Upper lobe of left lung (tissue), 6 donors: ENCODE measurements at regions not wholly inside any gene's neighbourhood (a gene's known extent, or its start where the extent isn't known, plus 50 kb on each side); places are given as distances from the start of the nearest gene placed in this dataset.

Experiments
- ATAC-seq, 2 donors: fragments of 200-7000 bp; cut with Tn5 transposase; one replicate each; pipeline ENCODE4 v1.9.1; 2022; ENCODE audit warnings: mild to moderate bottlenecking in 2 of 2, moderate library complexity in 2 of 2; ENCODE audit not compliant: low FRiP score in 2 of 2
- DNase-seq, 2 donors: peaks; one replicate each; pipeline ENCODE4 v3.0.0-alpha.2; 2019 to 2020
- H3K27ac ChIP-seq, 4 donors: fragments of 200-600 bp; sonication (generic); one replicate each; pipeline ENCODE4 v1.5.1; 2016 to 2019
- H3K27me3 ChIP-seq, 4 donors: fragments of 200-600 bp; sonication (generic); one replicate each; pipeline ENCODE4 v1.5.1; 2017 to 2019
- H3K36me3 ChIP-seq, 4 donors: fragments of 200-600 bp; sonication (generic); one replicate each; pipeline ENCODE4 v1.5.1; 2016 to 2019
- H3K4me1 ChIP-seq, 4 donors: fragments of 200-600 bp; sonication (generic); one replicate each; pipeline ENCODE4 v1.5.1; 2018 to 2019
- H3K4me3 ChIP-seq, 4 donors: fragments of 200-600 bp; sonication (generic); one replicate each; pipeline ENCODE4 v1.5.1; 2017 to 2019; ENCODE audit warnings: mild to moderate bottlenecking in 2 of 4, moderate library complexity in 1 of 4
- H3K9me3 ChIP-seq, 4 donors: fragments of 200-600 bp; sonication (generic); one replicate each; pipeline ENCODE4 v1.5.1; 2018 to 2019
- CTCF ChIP-seq, 6 experiments: fragments of 450-650 bp in 4 of 6; fragments of 200-600 bp in 2 of 6; sonication (generic) in 2 of 6; IDR thresholded peaks; one replicate each; pipeline ENCODE4 v1.5.1; 2016 to 2019; ENCODE audit warnings: antibody characterized with exemption in 6 of 6
- EP300 ChIP-seq, 4 donors: sonication (generic); formaldehyde crosslinking; IDR thresholded peaks; one replicate each; pipeline ENCODE4 v1.5.1; 2017; ENCODE audit warnings: antibody characterized with exemption in 4 of 4, control low read depth in 2 of 4
- POLR2A ChIP-seq, 4 donors: fragments of 450-650 bp; IDR thresholded peaks; one replicate each; pipeline ENCODE4 v1.5.1; 2016 to 2017; ENCODE audit warnings: antibody characterized with exemption in 4 of 4, mild to moderate bottlenecking in 2 of 4
- POLR2AphosphoS5 ChIP-seq, 2 donors: sonication (generic); formaldehyde crosslinking; IDR thresholded peaks; one replicate each; pipeline ENCODE4 v1.5.1; 2017; ENCODE audit warnings: antibody characterized with exemption in 2 of 2
- WGBS, 2 donors: methylation state at CpG; one replicate each; pipeline ENCODE4 v1.1.5; 2017 to 2018; 5-methylcytosine and 5-hydroxymethylcytosine counted together
- donor health status: DM: no; HTN: no; CAD: no; lungs with moderate emphysema.
- donor health status: DM: no; HTN: yes; CAD: no; lungs with severe emphysema.

GRCh38 chr22:49255741-49256318 lies 571.8 kb downstream of the BRD1 start:
- no peaks in the 10 kb centered on the region for H3K27me3 ChIP-seq
- 82 to 89% methylated on average over 17 of the region's 17 CpGs for WGBS, 2 donors
- no peaks in the 10 kb centered on the region for H3K9me3 ChIP-seq
- H3K4me3 ChIP-seq: no peak overlapping the region
- ATAC-seq: no peak
- TF ChIP-seq CTCF (IDR thresholded peaks at IDR 0.05) (no peak), POLR2AphosphoS5 (IDR thresholded peaks at IDR 0.05) (no peak), EP300 (IDR thresholded peaks at IDR 0.05) (no peak), POLR2A (IDR thresholded peaks at IDR 0.05) (no peak)
- H3K4me1 ChIP-seq: no peaks in the 10 kb centered on the region
- H3K36me3 ChIP-seq: no peaks in the 10 kb centered on the region
- H3K27ac ChIP-seq: no peak overlapping the region
- DNase-seq: no peak

- Histone ChIP-seq H3K27ac (no peak overlapping the region), H3K4me1 (no peaks in the 10 kb centered on the region), H3K27me3 (no peaks in the 10 kb centered on the region), H3K36me3 (no peaks in the 10 kb centered on the region), H3K4me3 (no peak overlapping the region), H3K9me3 (no peaks in the 10 kb centered on the region)
- DNase-seq (no peak), ATAC-seq (no peak)
- 78 to 79% methylated on average over 11 of the region's 11 CpGs for WGBS, 2 donors
- TF ChIP-seq POLR2A (IDR thresholded peaks at IDR 0.05): no peak
- TF ChIP-seq POLR2AphosphoS5 (IDR thresholded peaks at IDR 0.05): no peak
- TF ChIP-seq EP300 (IDR thresholded peaks at IDR 0.05): no peak
- TF ChIP-seq CTCF (IDR thresholded peaks at IDR 0.05): no peak
Measured at GRCh38 chr22:49255154-49255553, 572.5 kb downstream of the BRD1 start.

- no peaks in the 10 kb centered on the region for H3K4me1 ChIP-seq
- H3K36me3 ChIP-seq: no peaks in the 10 kb centered on the region
- DNase-seq (no peak), ATAC-seq (no peak)
- WGBS, 2 donors: 78 to 89% methylated on average over 6 of the region's 6 CpGs
- TF ChIP-seq CTCF (IDR thresholded peaks at IDR 0.05): no peak
- TF ChIP-seq EP300 (IDR thresholded peaks at IDR 0.05): no peak
- TF ChIP-seq POLR2AphosphoS5 (IDR thresholded peaks at IDR 0.05): no peak
- TF ChIP-seq POLR2A (IDR thresholded peaks at IDR 0.05): no peak
- no peaks in the 10 kb centered on the region for H3K27me3 ChIP-seq
- H3K27ac ChIP-seq: no peak overlapping the region
- no peaks in the 10 kb centered on the region for H3K9me3 ChIP-seq
- no peak overlapping the region for H3K4me3 ChIP-seq
Measured at GRCh38 chr22:49253656-49254055, 574.0 kb downstream of the BRD1 start.

GRCh38 chr22:49251371-49251770 lies 576.3 kb downstream of the BRD1 start:
- 68 to 75% methylated on average over 6 of the region's 6 CpGs for WGBS, 2 donors
- Histone ChIP-seq H3K27ac (no peak overlapping the region), H3K4me1 (no peaks in the 10 kb centered on the region), H3K9me3 (no peaks in the 10 kb centered on the region), H3K4me3 (no peak overlapping the region), H3K27me3 (no peaks in the 10 kb centered on the region), H3K36me3 (no peaks in the 10 kb centered on the region)
- no peak for TF ChIP-seq POLR2AphosphoS5 (IDR thresholded peaks at IDR 0.05)
- TF ChIP-seq POLR2A (IDR thresholded peaks at IDR 0.05): no peak
- TF ChIP-seq CTCF (IDR thresholded peaks at IDR 0.05): no peak
- no peak for TF ChIP-seq EP300 (IDR thresholded peaks at IDR 0.05)
- ATAC-seq: no peak
- no peak for DNase-seq

- H3K4me1 ChIP-seq: no peaks in the 10 kb centered on the region
- no peak overlapping the region for H3K4me3 ChIP-seq
- no peaks in the 10 kb centered on the region for H3K27me3 ChIP-seq
- DNase-seq (no peak), ATAC-seq (no peak)
- TF ChIP-seq CTCF (IDR thresholded peaks at IDR 0.05): no peak
- no peak for TF ChIP-seq EP300 (IDR thresholded peaks at IDR 0.05)
- TF ChIP-seq POLR2A (IDR thresholded peaks at IDR 0.05): no peak
- TF ChIP-seq POLR2AphosphoS5 (IDR thresholded peaks at IDR 0.05): no peak
- no peak overlapping the region for H3K27ac ChIP-seq
- H3K36me3 ChIP-seq: no peaks in the 10 kb centered on the region
- 84 to 88% methylated on average over 18 of the region's 18 CpGs for WGBS, 2 donors
- no peaks in the 10 kb centered on the region for H3K9me3 ChIP-seq
Measured at GRCh38 chr22:49247194-49247924, 580.3 kb downstream of the BRD1 start.
